ENCODE measurements at regions not wholly inside any gene's neighbourhood (a gene's known extent, or its start where the extent isn't known, plus 50 kb on each side); places are given as distances from the start of the nearest gene placed in this dataset.

- H2BK12ac ChIP-seq (ENCODE audit: low read depth, low read length), result no peak overlapping the region
- H4K8ac ChIP-seq (ENCODE audit: extremely low read depth, insufficient read depth, low read length), result no peak overlapping the region
- no peak overlapping the region for H4K5ac ChIP-seq (ENCODE audit: insufficient read length, low read depth, low read length)
- H3K79me2 ChIP-seq (ENCODE audit: control insufficient read depth in 1 of 2, insufficient read depth in 2 of 2, low read length in 2 of 2), result no peaks in the 10 kb centered on the region
- WGBS, 2 experiments (ENCODE audit: extremely low coverage in 1 of 2, insufficient coverage in 1 of 2, insufficient read length in 1 of 2, insufficient replicate concordance in 2 of 2, low coverage in 1 of 2, low lambda C conversion rate in 2 of 2, missing lambda C conversion rate in 1 of 2), result 86% methylated on average over 3 of the region's 3 CpGs; no CpG with 5 or more reads in 1 of the 2 experiments
- no peak overlapping the region for H3K14ac ChIP-seq (ENCODE audit: insufficient read length)
- POLR2A ChIA-PET (ENCODE audit: partially characterized antibody), result no interaction called here
- H3K23ac ChIP-seq (ENCODE audit: insufficient read length), result no peak overlapping the region
- no peak overlapping the region for H2AFZ ChIP-seq (ENCODE audit: low read length)
- 0 out of 2 replicates have a peak overlapping the region, but pooled peaks have one; percentile 65 for H2BK15ac ChIP-seq (ENCODE audit: low read length)
- H3K18ac ChIP-seq (ENCODE audit: extremely low read depth, low read length), result no peak overlapping the region
- no peak overlapping the region for H2BK20ac ChIP-seq (ENCODE audit: low read length)
- peak overlapping the region; percentile 11 to 15; a peak in 1 of 4 replicates for H3K4me2 ChIP-seq (ENCODE audit: insufficient read depth in 1 of 2, low read depth in 2 of 2, low read length in 2 of 2)
- H3K79me1 ChIP-seq (ENCODE audit: low read depth, low read length), result no peaks in the 10 kb centered on the region
- CTCF ChIA-PET (ENCODE audit: partially characterized antibody), result no interaction called here
- TF ChIP-seq SP1 (IDR thresholded peaks at IDR 0.05; ENCODE audit: low read depth, low read length) (no peak), GABPA (IDR thresholded peaks at IDR 0.05; ENCODE audit: borderline replicate concordance, insufficient read depth, low read length) (no peak)
- no peaks in the 10 kb centered on the region for H4K20me1 ChIP-seq (replicated peaks in 1 of 2; ENCODE audit: control insufficient read depth in 1 of 2, insufficient read depth in 2 of 2, low read length in 2 of 2)
- no peak overlapping the region for H3K27ac ChIP-seq (ENCODE audit: low read depth, low read length)
- no peak for DNase-seq (ENCODE audit: low read depth in 1 of 2, low spot score in 2 of 2)
- H3K36me3 ChIP-seq (ENCODE audit: control insufficient read depth in 2 of 4, insufficient read depth in 4 of 4, low read length in 3 of 4), result no peaks in the 10 kb centered on the region
- peak; percentile 28 for FAIRE-seq
- no peak overlapping the region for H3K4ac ChIP-seq (replicated peaks; ENCODE audit: insufficient read length, low read depth, low read length)
- H3K56ac ChIP-seq (replicated peaks; ENCODE audit: insufficient read length, low read depth, low read length), result no peak overlapping the region
- H2BK120ac ChIP-seq (replicated peaks; ENCODE audit: low read depth, low read length), result no peak overlapping the region
- H2BK5ac ChIP-seq (ENCODE audit: low read depth, low read length), result no peak overlapping the region
- no peaks in the 10 kb centered on the region for H3K9me3 ChIP-seq (ENCODE audit: insufficient read depth in 2 of 2, low read depth in 1 of 2, low read length in 1 of 2)
- H3K9ac ChIP-seq (replicated peaks in 1 of 4; ENCODE audit: extremely low read depth in 1 of 4, low read depth in 3 of 4, low read length in 3 of 4), result no peak overlapping the region
- peaks cover 2 to 11% (median 7%) of the 10 kb centered on the region in 4 experiments; a peak in 5 of 7 replicates for H3K4me1 ChIP-seq (replicated peaks in 1 of 4; ENCODE audit: control insufficient read depth in 3 of 4, insufficient read depth in 4 of 4, low read length in 3 of 4)
- H2AK5ac ChIP-seq (ENCODE audit: low read depth, low read length), result no peak overlapping the region
- no peaks in the 10 kb centered on the region for H3K23me2 ChIP-seq (ENCODE audit: low read depth, low read length)
- H4K91ac ChIP-seq (replicated peaks; ENCODE audit: insufficient read length, low read length), result no peak overlapping the region
- H3K4me3 ChIP-seq (ENCODE audit: extremely low read depth in 1 of 4, insufficient read depth in 2 of 4, low read depth in 3 of 4, low read length in 4 of 4), result no peak overlapping the region
- H3K27me3 ChIP-seq (replicated peaks in 1 of 4; ENCODE audit: control insufficient read depth in 3 of 4, extremely low read depth in 1 of 4, insufficient read depth in 3 of 4, low read length in 3 of 4), result no peaks in the 10 kb centered on the region
Observed at GRCh38 chr12:84727961-84728360, 184.6 kb downstream of the SLC6A15 start.

Data from H1 (cell line).